GM12891 (cell line): ENCODE measurements at regions not wholly inside any gene's neighbourhood (a gene's known extent, or its start where the extent isn't known, plus 50 kb on each side); places are given as distances from the start of the nearest gene placed in this dataset.

Experiments used
- DNase-seq: peaks from one replicate; pipeline ENCODE4 v3.0.0; 2011; ENCODE audit warnings: low spot score; ENCODE audit not compliant: insufficient read length
- FAIRE-seq: peaks from 2 replicates; lab custom pipeline; 2011; peaks lifted over from hg19 to GRCh38; lab: Jason Lieb, UNC
- PAX5 ChIP-seq: IDR thresholded peaks from 2 replicates; pipeline ENCODE4 v1.6.1; 2011; ENCODE audit warnings: low read length, moderate library complexity, mild to moderate bottlenecking; ENCODE audit not compliant: insufficient read depth, severe bottlenecking
- POLR2A ChIP-seq: IDR thresholded peaks from 2 replicates; pipeline ENCODE4 v1.6.1; 2011; ENCODE audit warnings: low read depth, low read length, control low read depth
- POLR2AphosphoS5 ChIP-seq: IDR thresholded peaks from 2 replicates; pipeline ENCODE4 v1.6.1; 2011; ENCODE audit warnings: low read depth, low read length, control low read depth
- POU2F2 ChIP-seq: IDR thresholded peaks from 2 replicates; pipeline ENCODE4 v1.6.1; 2011; ENCODE audit warnings: low read depth, mild to moderate bottlenecking, control low read depth, low read length, moderate library complexity
- SPI1 ChIP-seq: IDR thresholded peaks from 2 replicates; pipeline ENCODE4 v1.6.1; 2011; ENCODE audit warnings: low read depth, low read length, control low read depth
- TAF1 ChIP-seq: IDR thresholded peaks from 2 replicates; pipeline ENCODE4 v1.6.1; 2011; ENCODE audit warnings: low read depth, low read length, control low read depth

- no peak for FAIRE-seq
- TF ChIP-seq POLR2A (no peak), TAF1 (no peak), POLR2AphosphoS5 (no peak), SPI1 (no peak), PAX5 (no peak), POU2F2 (no peak)
- DNase-seq, result no peak
Measured at GRCh38 chr4:56227301-56227835, 159.9 kb downstream of the AASDH start.

- FAIRE-seq (no peak), DNase-seq (no peak)
- TF ChIP-seq POLR2AphosphoS5 (no peak), PAX5 (no peak), POLR2A (no peak), SPI1 (no peak), TAF1 (no peak), POU2F2 (no peak)
Measured at GRCh38 chr4:56226579-56226978, 160.7 kb downstream of the AASDH start.

- no peak for DNase-seq
- TF ChIP-seq POLR2AphosphoS5 (no peak), SPI1 (no peak), POLR2A (no peak), TAF1 (no peak), PAX5 (no peak), POU2F2 (no peak)
Measured at GRCh38 chr4:56224641-56225040, 162.7 kb downstream of the AASDH start.

GRCh38 chr4:56222514-56222913 lies 164.8 kb downstream of the AASDH start:
- no peak for TF ChIP-seq TAF1
- no peak for TF ChIP-seq POLR2AphosphoS5
- no peak for TF ChIP-seq POLR2A
- TF ChIP-seq PAX5, result no peak
- no peak for TF ChIP-seq POU2F2
- no peak for TF ChIP-seq SPI1
- DNase-seq (no peak), FAIRE-seq (no peak)

More at GRCh38 chr4:56224641-56225040, 162.7 kb downstream of the AASDH start:
- FAIRE-seq, result no peak

GRCh38 chr4:56220261-56220660 lies 167.0 kb downstream of the AASDH start:
- FAIRE-seq (no peak), DNase-seq (no peak)

GRCh38 chr4:56219447-56219846 lies 167.8 kb downstream of the AASDH start:
- FAIRE-seq (no peak), DNase-seq (no peak)
- TF ChIP-seq TAF1 (no peak), PAX5 (no peak)

More at GRCh38 chr4:56220261-56220660, 167.0 kb downstream of the AASDH start:
- TF ChIP-seq TAF1 (no peak), SPI1 (no peak), POLR2A (no peak), PAX5 (no peak), POU2F2 (no peak), POLR2AphosphoS5 (no peak)

GRCh38 chr4:56218230-56218895 lies 168.9 kb downstream of the AASDH start:
- no peak for TF ChIP-seq POU2F2
- TF ChIP-seq POLR2A, result no peak
- TF ChIP-seq SPI1, result no peak
- no peak for TF ChIP-seq PAX5
- no peak for TF ChIP-seq TAF1
- TF ChIP-seq POLR2AphosphoS5, result no peak
- FAIRE-seq (no peak), DNase-seq (no peak)

- TF ChIP-seq POU2F2, result no peak
- no peak for TF ChIP-seq POLR2AphosphoS5
- no peak for TF ChIP-seq POLR2A
- no peak for TF ChIP-seq PAX5
- no peak for TF ChIP-seq TAF1
- no peak for DNase-seq
- FAIRE-seq, result no peak
Measured at GRCh38 chr4:56217343-56217890, 169.9 kb downstream of the AASDH start.

GRCh38 chr4:56215901-56216300 lies 171.4 kb downstream of the AASDH start:
- no peak for FAIRE-seq
- no peak for DNase-seq
- TF ChIP-seq PAX5 (no peak), TAF1 (no peak), POLR2AphosphoS5 (no peak), POLR2A (no peak), SPI1 (no peak), POU2F2 (no peak)

- TF ChIP-seq POU2F2 (no peak), SPI1 (no peak), POLR2A (no peak), TAF1 (no peak), PAX5 (no peak), POLR2AphosphoS5 (no peak)
- DNase-seq, result no peak
- no peak for FAIRE-seq
Measured at GRCh38 chr4:56215141-56215783, 172.0 kb downstream of the AASDH start.
